ENCODE measurements at regions not wholly inside any gene's neighbourhood (a gene's known extent, or its start where the extent isn't known, plus 50 kb on each side); places are given as distances from the start of the nearest gene placed in this dataset.

GRCh38 chr10:117619707-117620405 lies 77.3 kb downstream of the EMX2 start:
- Histone ChIP-seq H3K36me3 (no peaks in the 10 kb centered on the region), H3K9me3 (no peaks in the 10 kb centered on the region), H3K4me1 (no peaks in the 10 kb centered on the region), H3K4me3 (no peak overlapping the region), H3K27me3 (no peaks in the 10 kb centered on the region), H3K27ac (no peak overlapping the region)
- DNase-seq (ENCODE audit: low spot score) = no peak
- TF ChIP-seq CTCF (IDR thresholded peaks at IDR 0.05) = no peak

- no peak for TF ChIP-seq CTCF (IDR thresholded peaks at IDR 0.05)
- Histone ChIP-seq H3K36me3 (no peaks in the 10 kb centered on the region), H3K4me1 (no peaks in the 10 kb centered on the region), H3K27ac (no peak overlapping the region), H3K9me3 (no peaks in the 10 kb centered on the region), H3K4me3 (no peak overlapping the region), H3K27me3 (no peaks in the 10 kb centered on the region)
- DNase-seq (ENCODE audit: low spot score) = no peak
Observed at GRCh38 chr10:117621196-117621595, 78.7 kb downstream of the EMX2 start.

GRCh38 chr10:117621795-117622420 lies 79.4 kb downstream of the EMX2 start:
- Histone ChIP-seq H3K4me1 (no peaks in the 10 kb centered on the region), H3K27me3 (no peaks in the 10 kb centered on the region), H3K27ac (no peak overlapping the region), H3K9me3 (no peaks in the 10 kb centered on the region), H3K36me3 (no peaks in the 10 kb centered on the region), H3K4me3 (no peak overlapping the region)
- no peak for TF ChIP-seq CTCF (IDR thresholded peaks at IDR 0.05)
- peak; percentile 46 for DNase-seq (ENCODE audit: low spot score)

GRCh38 chr10:117622471-117623184 lies 80.1 kb downstream of the EMX2 start:
- no peaks in the 10 kb centered on the region for H3K4me1 ChIP-seq
- no peak for TF ChIP-seq CTCF (IDR thresholded peaks at IDR 0.05)

GRCh38 chr10:117626228-117626627 lies 83.7 kb downstream of the EMX2 start:
- DNase-seq (ENCODE audit: low spot score) = peak; percentile 42
- TF ChIP-seq CTCF (IDR thresholded peaks at IDR 0.05) = no peak
- Histone ChIP-seq H3K27me3 (no peaks in the 10 kb centered on the region), H3K4me3 (no peak overlapping the region), H3K36me3 (no peaks in the 10 kb centered on the region), H3K27ac (no peak overlapping the region), H3K4me1 (no peaks in the 10 kb centered on the region), H3K9me3 (no peaks in the 10 kb centered on the region)

More at GRCh38 chr10:117622471-117623184, 80.1 kb downstream of the EMX2 start:
- Histone ChIP-seq H3K27ac (no peak overlapping the region), H3K36me3 (no peaks in the 10 kb centered on the region), H3K9me3 (no peaks in the 10 kb centered on the region), H3K27me3 (no peaks in the 10 kb centered on the region), H3K4me3 (no peak overlapping the region)
- DNase-seq (ENCODE audit: low spot score) = peak; percentile 34

Measured in right atrium auricular region (tissue), 2 donors.